ELR (cell line): ENCODE measurements at regions not wholly inside any gene's neighbourhood (a gene's known extent, or its start where the extent isn't known, plus 50 kb on each side); places are given as distances from the start of the nearest gene placed in this dataset.
A peak's percentile ranks its signal among the peaks of the same experiment; 100 is the strongest.

ENCODE experiments used
- DNase-seq: peaks from one replicate; pipeline ENCODE4 v3.0.0-alpha.2; 2015; ENCODE audit warnings: low read depth

DNA sequence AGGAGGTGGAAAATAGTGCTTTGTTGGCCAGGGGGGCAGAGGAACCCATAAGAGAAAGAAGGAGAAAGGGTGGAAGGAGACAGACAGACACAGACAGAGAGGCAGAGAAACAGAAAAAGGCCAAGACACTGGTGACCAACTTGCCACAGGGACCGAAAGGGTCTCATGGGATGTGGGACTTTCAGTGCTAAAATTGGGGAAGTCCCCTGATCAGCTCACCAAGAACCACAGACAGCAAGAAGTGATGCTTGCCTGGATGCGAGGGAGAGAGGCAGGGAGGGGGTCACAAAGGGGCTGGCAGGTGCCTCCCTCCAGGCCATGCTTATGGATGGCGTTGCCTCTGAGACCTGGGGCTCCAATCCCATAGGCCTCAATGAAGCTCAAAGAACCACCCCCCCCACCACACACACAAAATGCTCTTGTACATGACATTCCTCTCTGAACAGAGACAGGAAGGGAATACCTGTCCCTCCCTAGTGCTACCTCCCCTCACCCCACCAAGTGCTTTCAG lies 413.4 kb downstream of the MN1 start:
- DNase-seq = no peak

DNA sequence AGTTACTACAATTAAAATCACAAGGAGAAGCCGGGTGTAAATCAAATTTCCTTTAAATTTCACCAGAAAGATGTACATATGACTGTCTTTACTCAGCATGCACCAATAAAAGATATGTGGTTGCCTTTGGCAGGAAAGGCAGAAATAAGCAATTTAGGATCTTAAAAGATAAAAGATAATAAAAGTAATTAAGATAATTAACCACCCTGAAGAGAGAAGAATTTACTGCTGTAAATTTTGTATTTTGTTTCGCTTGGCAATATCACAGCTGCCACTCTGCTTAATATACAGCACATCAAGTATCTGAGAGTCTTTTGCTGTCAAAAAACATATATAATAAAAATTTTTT lies 411.9 kb downstream of the MN1 start:
- DNase-seq = no peak

DNA sequence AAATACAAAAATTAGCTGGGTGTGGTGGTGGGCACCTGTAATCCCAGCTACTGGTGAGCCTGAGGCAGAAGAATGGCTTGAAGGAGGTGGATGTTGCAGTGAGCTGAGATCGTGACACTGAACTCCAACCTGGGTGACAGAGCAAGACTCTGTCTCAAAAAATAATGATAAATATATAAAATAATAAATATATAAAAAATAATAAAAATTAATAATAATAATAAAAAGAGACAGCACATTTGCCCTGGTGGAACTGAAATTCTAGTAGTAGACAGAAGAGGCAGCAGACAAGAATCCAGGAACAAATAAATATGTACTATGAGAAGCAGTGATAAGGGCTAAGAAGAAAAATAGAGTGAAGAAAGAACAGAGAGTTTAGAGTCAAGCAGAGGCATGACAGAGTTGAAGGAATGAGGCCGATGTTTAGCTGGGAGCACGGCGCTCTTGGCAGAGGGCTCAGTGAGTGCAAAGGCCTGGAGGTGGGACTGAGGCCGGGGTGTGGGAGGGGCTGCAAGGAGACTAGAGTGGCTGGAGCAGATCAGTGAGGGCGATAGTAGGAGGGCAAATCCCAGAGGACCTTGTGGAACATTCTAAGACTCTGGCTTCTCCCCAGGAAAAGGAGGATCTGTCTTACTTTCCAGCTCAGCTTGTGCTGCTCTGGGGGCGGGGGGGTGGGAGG lies 410.3 kb downstream of the MN1 start:
- no peak for DNase-seq

DNA sequence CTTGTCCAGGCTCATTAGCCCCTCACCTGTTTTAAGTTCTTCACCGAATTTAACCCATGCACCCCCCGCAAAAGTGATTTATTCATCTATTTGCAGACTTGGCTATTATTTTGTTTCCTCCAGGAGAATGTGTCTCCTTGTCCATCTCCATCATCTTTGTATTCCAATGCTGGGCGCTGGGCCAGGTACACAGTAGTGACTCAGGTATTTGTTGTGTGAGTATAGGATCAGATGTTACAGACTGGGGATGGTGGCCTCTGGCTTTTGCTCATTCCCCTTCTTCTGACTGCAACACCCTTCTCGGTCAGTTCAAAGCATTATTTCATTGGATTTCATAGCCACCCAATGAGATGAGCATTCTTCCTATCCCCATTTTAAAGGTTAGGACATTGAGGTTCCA lies 408.2 kb downstream of the MN1 start:
- DNase-seq = no peak

DNA sequence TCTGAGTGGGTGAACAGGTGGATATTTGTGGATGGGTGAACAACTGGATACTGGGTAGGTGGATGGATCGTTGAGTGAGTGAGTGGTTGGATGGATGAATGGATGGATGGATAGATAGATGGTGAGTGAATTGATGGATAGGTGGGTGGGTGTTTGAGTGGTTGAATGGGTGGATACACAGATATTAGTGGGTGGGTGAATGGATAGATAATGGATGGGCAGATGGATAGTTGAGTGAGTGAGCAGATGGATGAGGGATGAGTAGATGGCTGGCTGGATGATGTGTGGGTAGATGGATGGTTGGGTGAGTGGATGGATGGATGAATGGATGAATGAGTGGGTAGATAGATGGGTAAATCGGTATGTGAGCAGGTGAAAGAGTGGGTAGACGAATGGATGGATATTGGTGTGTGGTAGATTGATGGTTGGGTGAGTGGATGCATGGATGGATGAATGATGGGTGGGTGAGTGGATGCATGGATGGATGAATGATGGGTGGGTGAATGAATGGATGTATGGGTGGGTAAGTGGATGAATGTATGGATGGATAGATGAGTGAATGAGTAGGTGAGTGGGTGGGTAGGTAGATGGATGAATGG lies 406.7 kb downstream of the MN1 start:
- no peak for DNase-seq

DNA sequence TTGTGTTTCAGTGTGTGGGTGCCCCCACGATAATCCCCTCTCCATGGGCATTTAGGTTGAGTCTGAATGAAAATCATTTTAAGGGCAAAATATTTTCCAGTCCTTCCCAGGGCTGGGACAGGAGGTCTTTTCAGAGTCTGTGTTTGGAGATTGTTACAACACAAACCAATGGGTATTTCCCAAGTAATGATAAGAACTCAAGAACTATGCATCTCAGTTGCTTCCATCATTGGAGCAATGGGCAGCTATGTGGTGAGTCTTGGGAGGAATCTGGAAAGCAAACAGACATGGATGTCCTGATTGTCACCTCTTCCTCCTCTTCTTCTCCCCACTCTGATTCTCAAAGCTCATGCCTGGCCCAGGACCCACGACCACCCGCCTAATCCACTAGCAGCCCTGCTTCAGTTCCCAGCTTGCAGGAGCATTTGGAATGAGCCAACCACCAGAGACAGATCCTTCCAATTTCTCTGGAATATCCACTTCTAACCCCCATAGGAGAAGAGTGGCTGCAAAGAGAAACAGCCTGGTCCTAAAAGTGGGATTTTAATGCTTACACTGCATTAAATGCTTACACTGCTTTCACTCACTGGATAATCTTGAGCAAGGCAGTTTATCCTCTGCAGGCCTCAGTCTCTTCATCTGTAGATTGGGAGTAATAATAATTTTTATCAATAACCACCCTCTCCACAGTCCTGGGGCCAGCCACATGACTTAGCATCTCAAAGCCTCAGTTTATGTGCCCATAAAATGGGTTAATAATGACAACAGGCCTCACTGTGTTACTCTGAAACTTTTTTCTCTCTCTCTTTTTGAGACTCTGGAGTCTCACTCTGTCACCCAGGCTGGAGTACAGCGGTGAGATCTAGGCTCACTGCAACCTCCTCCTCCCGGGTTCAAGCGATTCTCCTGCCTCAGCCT lies 404.3 kb downstream of the MN1 start:
- DNase-seq = no peak

DNA sequence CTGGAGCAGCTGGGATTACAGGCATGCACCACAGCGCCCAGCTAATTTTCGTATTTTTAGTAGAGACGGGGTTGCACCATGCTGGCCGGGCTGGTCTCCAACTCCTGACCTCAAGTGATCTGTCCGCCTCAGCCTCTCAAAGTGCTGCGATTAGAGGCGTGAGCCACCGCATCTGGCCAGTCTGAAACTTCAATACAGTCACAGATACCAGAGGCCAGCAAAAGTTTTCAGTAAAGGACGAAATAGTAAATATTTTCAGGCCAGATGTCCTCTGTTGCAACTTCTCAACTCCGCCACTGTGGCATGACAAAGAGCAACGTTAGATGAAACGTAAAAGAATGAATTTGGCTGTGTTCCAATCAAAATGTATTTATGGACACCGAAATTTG lies 403.6 kb downstream of the MN1 start:
- no peak for DNase-seq

GRCh38 chr22:27399161-27399560 lies 402.4 kb downstream of the MN1 start:
- no peak for DNase-seq

DNA sequence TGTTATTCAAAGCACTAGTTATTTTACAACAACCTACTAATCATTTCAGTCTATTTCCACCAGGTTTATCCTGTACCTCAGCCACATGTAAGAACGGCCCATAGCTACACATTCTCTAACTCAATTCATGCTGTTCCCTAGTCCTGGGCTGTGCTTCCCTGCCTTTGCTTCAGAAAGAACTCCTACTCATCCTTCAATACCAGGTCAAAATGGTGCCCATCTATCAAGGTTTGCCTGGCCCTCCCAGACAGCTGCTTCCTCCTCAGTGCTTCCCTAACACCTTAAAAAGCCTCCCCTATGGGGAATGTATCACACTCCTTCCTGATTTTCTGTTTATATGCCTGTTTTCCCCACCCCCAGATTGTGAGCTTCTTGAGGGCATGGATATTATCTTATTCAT lies 400.7 kb downstream of the MN1 start:
- DNase-seq = no peak

GRCh38 chr22:27401321-27401720 lies 400.2 kb downstream of the MN1 start:
- no peak for DNase-seq

DNA sequence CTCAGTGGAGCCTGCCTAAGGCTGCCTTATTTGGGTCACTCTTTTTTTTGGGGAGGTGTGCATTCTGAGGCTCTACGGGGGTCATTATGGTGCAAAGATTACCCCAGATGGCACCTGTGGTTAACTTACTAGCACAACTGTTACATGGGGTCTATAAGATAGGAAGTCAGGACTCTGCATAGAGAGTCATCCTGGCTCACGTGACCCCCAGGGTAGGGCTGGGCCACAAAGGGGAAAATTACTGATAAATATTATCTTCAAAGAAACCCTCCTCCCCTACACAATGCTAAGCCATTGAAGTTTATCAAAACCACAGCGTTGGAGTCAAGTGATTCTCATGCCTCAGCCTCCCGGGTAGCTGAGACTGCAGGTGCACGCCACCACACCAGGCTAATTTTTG lies 397.1 kb downstream of the MN1 start:
- no peak for DNase-seq

DNA sequence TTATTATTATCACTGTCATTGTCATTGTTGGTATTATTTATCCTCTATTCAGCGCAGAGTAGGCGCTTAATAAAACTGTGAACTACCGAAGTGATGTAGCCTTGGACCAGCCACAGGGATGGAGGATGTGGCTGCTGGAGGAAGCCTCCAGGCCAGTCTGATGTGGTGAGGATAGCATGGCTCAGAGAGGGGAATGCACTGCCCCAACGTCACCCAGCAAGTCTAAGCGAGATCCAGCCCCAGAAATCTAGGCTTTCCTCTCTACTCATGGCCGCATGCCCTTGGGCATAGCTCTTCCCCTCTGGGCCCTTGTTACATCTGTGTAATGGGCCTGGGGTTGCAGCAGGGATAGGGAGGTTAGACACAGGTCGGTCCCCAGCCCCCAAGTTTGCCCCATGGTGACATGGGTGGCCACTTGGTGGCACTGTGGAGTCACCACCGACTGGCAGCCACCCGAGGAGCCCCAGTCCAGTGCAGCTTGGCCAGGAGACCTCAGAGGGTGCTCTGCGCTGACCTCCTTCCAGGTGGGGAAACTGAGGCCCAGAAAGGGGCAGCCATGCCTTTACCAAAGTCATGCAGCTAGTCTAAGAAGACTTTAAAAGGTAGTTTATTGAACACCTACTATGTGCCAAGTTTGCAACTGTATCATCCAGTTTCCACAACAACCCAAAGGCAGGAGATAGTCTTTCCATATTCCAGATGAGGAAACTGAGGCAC lies 395.7 kb downstream of the MN1 start:
- DNase-seq = peak; percentile 63

DNA sequence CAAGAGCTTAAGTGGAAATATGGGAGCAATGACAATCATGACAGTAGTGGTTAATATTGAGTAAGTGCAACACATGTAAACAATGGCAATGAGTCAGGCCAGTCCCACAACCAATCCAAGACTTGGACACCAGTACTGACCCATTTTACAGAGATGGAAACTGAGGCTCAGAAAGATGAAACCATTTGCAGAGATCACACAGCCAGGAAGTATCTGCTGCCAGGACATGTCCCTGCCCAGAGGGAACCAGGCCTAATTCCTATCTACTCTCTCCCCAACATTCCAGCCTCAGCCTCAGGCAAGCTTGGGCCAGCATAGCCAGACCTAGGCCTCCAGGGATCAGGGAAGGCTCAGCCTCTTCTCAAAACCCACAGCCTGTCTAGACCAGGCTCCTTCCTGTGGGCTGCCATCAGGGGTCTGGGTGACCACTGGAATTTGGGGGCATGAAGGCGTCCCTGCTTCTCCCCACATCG lies 395.1 kb downstream of the MN1 start:
- peak; percentile 27 for DNase-seq

DNA sequence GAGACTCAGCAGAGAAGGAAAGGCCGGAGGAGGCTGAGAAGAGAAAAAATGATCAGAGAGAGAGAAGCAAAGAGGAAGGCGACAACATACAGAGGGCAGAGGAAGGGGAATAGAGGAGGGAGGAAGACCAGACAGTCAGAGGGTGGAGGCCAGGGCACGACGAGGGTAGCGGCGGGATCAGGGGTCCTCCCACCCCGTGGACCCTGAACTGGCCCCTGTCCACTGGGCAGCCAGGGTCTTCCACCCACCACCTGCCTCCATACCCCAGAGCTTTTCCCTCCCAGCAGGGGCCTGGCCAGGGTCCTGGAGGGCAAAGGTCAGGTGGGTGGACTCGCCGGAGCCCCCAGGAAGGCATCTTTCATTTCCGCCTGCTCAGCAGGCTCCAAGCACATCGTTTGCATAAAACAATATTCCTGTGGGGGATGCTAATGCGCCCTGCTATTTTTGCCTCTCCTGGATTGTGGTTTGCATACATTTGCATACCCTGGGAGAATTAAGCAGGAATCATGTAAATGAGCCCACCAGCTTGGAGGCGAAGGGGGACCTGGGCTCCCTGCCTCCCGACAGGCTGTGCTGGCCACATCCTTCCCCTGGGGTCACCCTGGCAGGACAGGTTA lies 394.1 kb downstream of the MN1 start:
- DNase-seq = no peak

- no peak for DNase-seq
Measured at GRCh38 chr22:27408068-27408467, 393.5 kb downstream of the MN1 start.

DNA sequence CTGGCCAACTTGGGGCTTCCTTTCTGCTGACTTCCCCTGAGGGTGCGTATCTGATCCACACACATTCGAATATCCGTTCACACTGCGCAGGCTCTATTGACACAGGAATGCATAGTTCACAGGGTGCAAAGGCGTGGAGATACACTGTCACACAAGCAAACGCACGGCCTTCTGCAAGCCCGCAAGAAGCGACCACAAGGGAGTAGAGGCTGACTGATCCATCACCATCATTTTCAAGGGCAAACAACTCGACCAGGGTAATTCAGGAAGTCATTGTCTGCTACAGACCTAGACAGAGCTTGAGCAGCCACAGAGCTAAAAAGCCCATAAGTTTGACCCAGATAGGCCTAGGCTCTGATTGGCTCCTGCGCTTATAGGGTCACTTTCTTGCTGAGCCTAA lies 392.3 kb downstream of the MN1 start:
- DNase-seq = no peak

DNA sequence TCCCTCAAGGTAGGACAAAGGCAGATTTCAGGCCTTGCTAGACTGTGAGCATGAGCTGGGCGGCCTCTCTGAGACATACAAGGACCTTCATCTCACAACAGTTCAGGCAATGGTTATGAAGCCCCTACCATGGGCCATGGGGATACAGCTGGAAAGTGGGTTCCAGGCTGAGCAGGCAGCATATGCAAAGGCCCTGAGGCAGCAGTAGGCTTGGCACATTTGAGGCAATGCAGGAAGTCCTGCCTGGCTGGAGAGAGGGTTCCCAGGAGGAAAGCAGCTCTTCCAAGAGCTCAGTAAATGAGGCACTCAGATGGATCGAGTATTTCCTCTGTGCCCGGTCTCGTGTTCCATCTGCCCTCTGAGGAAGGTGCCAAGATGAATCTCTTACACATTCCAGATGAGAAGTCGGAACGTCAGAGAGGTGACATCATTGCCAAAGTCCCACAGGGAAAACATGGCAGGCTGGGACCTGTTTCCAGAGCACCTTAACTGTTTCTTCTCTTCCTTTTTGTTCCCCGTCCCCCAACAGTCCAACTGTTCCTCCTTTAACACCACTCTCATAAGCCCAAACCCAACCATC lies 388.6 kb downstream of the MN1 start:
- DNase-seq = no peak

- DNase-seq = no peak
Measured at GRCh38 chr22:27413702-27414101, 387.9 kb downstream of the MN1 start.

DNA sequence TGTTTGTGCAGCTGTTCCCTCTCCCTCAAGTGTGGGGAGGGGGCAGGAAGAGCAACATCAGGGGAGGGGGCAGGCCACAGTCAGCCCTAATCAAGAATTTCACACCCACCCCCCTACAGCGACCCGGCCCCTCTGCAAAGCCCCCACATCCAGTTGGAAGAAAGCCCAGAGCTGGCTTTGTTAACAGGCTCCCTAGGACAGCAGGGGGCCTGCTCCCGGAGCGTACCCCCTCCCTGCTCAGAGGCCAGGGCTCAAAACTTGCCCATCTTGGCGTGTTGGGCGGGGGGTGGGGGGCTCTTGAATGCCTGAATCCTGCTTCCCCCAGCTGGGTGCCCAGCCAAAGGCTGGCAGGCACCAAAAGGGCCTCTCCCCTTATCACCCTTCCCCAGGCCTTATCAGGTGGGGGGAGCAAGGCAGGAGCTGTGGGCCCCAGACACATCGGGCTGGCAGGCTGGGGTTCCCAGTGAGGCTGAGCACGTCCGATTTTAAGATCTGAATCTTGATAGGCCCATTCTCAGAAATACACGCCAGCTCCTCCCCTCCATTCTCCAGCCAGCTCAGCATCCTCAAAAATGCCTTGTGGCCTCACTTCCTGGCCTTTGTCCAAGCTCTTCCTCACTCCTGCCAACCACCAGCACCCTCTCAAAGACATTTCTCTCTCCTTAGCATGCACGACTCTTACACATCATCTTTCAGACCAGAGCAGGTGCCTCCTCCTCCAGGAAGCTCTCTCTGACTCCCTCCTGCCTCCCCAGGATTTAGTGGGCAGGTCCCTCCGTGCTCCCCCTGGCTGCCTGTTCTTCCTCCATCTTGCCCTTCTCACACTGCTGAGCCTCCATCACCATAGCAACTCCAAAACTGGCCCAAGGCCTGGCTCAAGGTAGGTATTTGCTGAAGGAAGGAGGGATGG lies 384.8 kb downstream of the MN1 start:
- DNase-seq = peak; percentile 75

- no peak for DNase-seq
Measured at GRCh38 chr22:27417421-27417814, 384.1 kb downstream of the MN1 start.
